ENCODE measurements at regions not wholly inside any gene's neighbourhood (a gene's known extent, or its start where the extent isn't known, plus 50 kb on each side); places are given as distances from the start of the nearest gene placed in this dataset.

DNA sequence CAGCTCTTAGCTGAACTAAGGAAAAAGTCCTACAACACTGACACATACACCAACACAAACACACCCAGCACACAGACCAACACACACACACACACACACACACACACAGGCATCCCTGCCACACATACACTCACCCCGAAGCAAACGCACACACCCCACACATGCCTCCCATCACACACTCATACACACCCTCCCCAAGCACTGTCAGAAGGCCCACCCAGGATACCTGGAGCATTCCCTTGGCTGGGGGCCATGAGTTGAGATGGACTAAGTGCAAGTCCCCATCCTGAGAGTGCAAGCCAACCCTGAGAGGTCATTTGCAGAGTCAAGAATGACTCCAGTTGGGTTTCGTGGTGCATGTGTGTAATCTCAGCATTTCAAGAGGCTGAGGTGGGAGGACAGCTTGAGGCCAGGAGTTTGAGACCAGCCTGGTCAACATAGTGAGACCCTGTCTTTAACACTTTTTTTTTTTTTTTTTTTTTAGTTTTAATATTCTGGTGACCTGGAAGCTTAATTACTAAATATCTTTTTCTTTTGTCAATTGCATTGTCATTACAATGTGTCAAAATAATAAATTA is 117.3 kb downstream of the RHOU start:
- H3K27ac Mint-ChIP-seq: no peak overlapping the region
- CTCF ChIA-PET: no interaction called here
- no peak for DNase-seq
- no peaks in the 10 kb centered on the region for H3K36me3 Mint-ChIP-seq (ENCODE audit: low read depth)
- peaks cover 4% of the 10 kb centered on the region for H3K27me3 Mint-ChIP-seq
- peaks cover 5% of the 10 kb centered on the region for H3K9me3 Mint-ChIP-seq
- peaks cover 14% of the 10 kb centered on the region for H3K4me1 Mint-ChIP-seq
- TF ChIP-seq, protein P1, sequence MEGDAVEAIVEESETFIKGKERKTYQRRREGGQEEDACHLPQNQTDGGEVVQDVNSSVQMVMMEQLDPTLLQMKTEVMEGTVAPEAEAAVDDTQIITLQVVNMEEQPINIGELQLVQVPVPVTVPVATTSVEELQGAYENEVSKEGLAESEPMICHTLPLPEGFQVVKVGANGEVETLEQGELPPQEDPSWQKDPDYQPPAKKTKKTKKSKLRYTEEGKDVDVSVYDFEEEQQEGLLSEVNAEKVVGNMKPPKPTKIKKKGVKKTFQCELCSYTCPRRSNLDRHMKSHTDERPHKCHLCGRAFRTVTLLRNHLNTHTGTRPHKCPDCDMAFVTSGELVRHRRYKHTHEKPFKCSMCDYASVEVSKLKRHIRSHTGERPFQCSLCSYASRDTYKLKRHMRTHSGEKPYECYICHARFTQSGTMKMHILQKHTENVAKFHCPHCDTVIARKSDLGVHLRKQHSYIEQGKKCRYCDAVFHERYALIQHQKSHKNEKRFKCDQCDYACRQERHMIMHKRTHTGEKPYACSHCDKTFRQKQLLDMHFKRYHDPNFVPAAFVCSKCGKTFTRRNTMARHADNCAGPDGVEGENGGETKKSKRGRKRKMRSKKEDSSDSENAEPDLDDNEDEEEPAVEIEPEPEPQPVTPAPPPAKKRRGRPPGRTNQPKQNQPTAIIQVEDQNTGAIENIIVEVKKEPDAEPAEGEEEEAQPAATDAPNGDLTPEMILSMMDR (IDR thresholded peaks at IDR 0.05): no peak
- no peak for ATAC-seq (ENCODE audit: low read depth)
- intact Hi-C loops (cut with micrococcal nuclease): no loop called here
- POLR2A ChIA-PET: interaction anchor here (0.6 kb wide), 1 partner anchor 51 kb away, joined by 3 read pairs; no protein-coding TSS in a partner anchor
- H3K4me3 Mint-ChIP-seq: no peak overlapping the region

DNA sequence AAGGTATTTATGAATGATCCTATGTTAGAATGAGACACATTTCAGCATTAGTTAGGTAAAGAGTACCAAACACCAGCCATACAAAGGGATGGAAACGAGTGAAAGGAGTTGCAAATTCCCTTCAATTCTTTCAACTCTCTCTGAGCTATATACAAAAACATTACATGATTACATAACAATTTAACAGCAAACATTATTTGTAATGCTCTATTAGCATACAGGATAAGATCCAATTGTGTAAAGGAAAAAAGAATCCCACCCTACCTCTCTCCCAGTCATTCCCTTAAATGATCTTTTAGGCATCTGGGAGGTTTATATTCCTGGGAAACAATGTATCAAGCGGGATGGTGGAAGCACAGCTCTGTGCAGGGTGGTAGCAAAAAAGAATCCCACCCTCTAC is 117.9 kb downstream of the RHOU start:
- TF ChIP-seq, protein P1 (IDR thresholded peaks at IDR 0.05): no peak
- ATAC-seq (ENCODE audit: low read depth) (no peak), DNase-seq (no peak)
- no peaks in the 10 kb centered on the region for H3K36me3 Mint-ChIP-seq (ENCODE audit: low read depth)
- intact Hi-C loops (cut with micrococcal nuclease): no loop called here
- H3K9me3 Mint-ChIP-seq: peaks cover 5% of the 10 kb centered on the region
- no peak overlapping the region for H3K27ac Mint-ChIP-seq
- ChIA-PET POLR2A (no interaction called here), CTCF (no interaction called here)
- H3K4me1 Mint-ChIP-seq: peaks cover 14% of the 10 kb centered on the region
- peaks cover 7% of the 10 kb centered on the region for H3K27me3 Mint-ChIP-seq
- H3K4me3 Mint-ChIP-seq: no peak overlapping the region

DNA sequence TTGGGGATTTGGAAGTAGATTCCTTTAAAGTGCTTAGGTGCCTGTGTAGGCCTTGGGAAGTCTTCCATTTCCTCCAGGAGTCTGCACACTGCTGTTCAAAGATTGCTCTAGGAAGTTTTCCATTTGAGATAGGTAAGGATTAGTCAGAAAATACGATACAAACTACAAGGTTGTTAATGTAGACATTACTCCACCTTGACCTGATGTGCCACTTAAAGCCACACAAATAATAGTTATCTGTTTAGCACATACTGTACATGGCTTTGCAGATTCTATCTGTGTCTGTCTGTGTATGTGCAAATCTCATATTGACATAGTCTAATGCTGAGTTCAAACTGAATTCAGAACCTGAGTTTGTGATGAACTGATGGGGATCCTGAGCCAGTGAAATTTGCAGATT is 118.4 kb downstream of the RHOU start:
- Mint-ChIP-seq H3K27me3 (peaks cover 7% of the 10 kb centered on the region), H3K4me3 (no peak overlapping the region), H3K36me3 (ENCODE audit: low read depth) (no peaks in the 10 kb centered on the region), H3K27ac (no peak overlapping the region), H3K4me1 (peaks cover 14% of the 10 kb centered on the region), H3K9me3 (peaks cover 5% of the 10 kb centered on the region)
- ATAC-seq (ENCODE audit: low read depth): no peak
- DNase-seq: no peak
- POLR2A ChIA-PET: no interaction called here
- TF ChIP-seq, protein P1 (IDR thresholded peaks at IDR 0.05): no peak
- CTCF ChIA-PET: no interaction called here
- intact Hi-C loops (cut with micrococcal nuclease): no loop called here

DNA sequence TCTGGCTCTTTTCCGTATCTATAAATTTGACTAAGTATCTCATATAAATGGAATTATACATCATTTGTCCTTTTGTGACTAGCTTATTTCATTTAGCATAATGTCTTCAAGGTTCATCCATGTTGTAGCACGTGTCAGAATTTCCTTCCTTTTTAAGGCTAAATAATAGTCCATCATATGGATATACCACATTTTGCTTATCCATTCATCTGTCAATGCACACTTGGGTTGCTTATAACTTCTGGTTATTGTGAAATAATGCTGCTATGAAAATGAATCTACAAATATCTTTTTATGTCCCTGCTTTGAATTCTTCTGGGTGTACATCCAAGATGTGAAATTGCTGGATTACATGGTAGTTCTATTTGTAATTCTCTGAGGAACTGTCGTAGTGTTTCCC is 119.6 kb downstream of the RHOU start:
- Mint-ChIP-seq H3K36me3 (ENCODE audit: low read depth) (no peaks in the 10 kb centered on the region), H3K27ac (no peak overlapping the region), H3K4me1 (peaks cover 8% of the 10 kb centered on the region), H3K27me3 (peaks cover 9% of the 10 kb centered on the region), H3K4me3 (no peak overlapping the region), H3K9me3 (peaks cover 5% of the 10 kb centered on the region)
- ChIA-PET CTCF (interaction anchor here (1.4 kb wide), 1 partner anchor 10 kb away, joined by 3 read pairs; no protein-coding TSS in a partner anchor), POLR2A (no interaction called here)
- ATAC-seq (ENCODE audit: low read depth) (no peak), DNase-seq (no peak)
- TF ChIP-seq, protein P1 (IDR thresholded peaks at IDR 0.05): no peak
- intact Hi-C loops (cut with micrococcal nuclease): no loop called here

DNA sequence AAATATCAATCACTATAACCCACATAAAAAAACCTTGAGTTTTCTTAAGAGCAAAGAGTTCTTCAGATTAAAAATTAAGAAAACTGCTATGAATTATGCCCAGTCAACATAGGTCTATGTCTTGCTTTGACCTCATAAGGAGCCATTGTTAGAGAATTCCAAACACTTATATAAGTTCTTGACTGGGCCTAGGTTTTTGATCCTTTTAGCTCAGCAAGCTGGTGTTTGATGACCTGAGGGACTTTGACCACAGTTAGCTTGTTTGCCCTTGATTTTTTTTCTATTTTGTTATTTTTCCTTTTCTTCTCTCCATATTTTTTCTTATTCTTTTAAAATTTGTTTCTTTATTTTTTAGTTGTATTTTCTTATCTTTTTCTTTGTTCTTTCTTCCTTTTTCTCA is 122.3 kb downstream of the RHOU start:
- H3K27me3 Mint-ChIP-seq: peaks cover 12% of the 10 kb centered on the region
- H3K9me3 Mint-ChIP-seq: peaks cover 5% of the 10 kb centered on the region
- DNase-seq (no peak), ATAC-seq (ENCODE audit: low read depth) (no peak)
- H3K36me3 Mint-ChIP-seq (ENCODE audit: low read depth): no peaks in the 10 kb centered on the region
- intact Hi-C loops (cut with micrococcal nuclease): no loop called here
- H3K4me1 Mint-ChIP-seq: no peaks in the 10 kb centered on the region
- CTCF ChIA-PET: no interaction called here
- no peak overlapping the region for H3K27ac Mint-ChIP-seq
- POLR2A ChIA-PET: no interaction called here
- TF ChIP-seq, protein P1 (IDR thresholded peaks at IDR 0.05): no peak
- H3K4me3 Mint-ChIP-seq: no peak overlapping the region

Measured in activated B cell treated with CpG ODN at 0.5 μM for 24 hours (primary cell).